ENCODE measurements at regions not wholly inside any gene's neighbourhood (a gene's known extent, or its start where the extent isn't known, plus 50 kb on each side); places are given as distances from the start of the nearest gene placed in this dataset.
"Not testable (repeated sequence)": the region's sequence is repeated elsewhere in the genome, so short reads cannot be mapped to it uniquely, and the experiment has no call there.

- DNase-seq (ENCODE audit: low read depth), result no peak
These were observed 454.2 kb downstream of the SETD4 start for GRCh38 chr21:35606146-35606545.

DNA sequence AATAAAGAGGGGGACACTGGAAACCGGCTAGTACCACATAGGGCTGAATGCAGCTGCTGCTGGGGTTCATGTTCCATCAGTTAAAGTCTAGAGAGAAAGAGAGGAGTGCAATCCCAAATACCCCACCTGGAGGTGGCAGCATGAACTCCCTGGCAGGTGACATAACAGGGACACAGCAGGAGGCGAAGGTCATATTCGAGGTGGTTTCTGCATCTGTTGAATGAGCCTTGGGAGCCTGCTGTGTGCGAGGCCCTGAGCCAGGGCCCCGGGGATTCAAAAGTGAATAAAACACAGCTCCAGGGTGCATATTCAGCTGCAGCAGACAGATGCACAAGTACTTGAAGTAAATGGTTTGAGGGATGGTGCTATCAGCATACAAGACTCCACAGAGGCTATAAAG is 456.8 kb downstream of the SETD4 start:
- no peak for DNase-seq (ENCODE audit: low read depth)

- no peak for DNase-seq (ENCODE audit: low read depth)
These were observed 457.4 kb downstream of the SETD4 start for GRCh38 chr21:35602811-35603362.

DNA sequence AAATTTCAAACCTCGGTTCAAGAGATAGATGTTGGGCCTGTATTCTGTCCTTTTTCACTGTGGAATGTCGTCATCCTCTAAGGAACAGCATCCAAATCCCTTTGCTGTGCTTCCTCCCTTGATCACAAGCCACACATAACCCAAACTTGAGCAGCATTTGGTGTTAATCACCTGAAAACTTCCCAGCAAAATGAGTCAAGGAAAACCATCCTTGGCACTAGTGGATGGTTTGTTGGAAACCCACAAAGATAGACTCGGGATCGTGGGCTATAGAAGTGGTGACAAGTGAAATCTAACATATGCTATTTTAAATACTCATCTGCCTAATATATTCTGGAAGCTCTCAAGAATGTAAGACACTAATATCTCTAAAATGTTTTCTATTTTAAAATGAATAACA is 459.1 kb downstream of the SETD4 start:
- no peak for DNase-seq (ENCODE audit: low read depth)

- no peak for DNase-seq (ENCODE audit: low read depth)
These were observed 461.2 kb downstream of the SETD4 start for GRCh38 chr21:35599164-35599563.

DNA sequence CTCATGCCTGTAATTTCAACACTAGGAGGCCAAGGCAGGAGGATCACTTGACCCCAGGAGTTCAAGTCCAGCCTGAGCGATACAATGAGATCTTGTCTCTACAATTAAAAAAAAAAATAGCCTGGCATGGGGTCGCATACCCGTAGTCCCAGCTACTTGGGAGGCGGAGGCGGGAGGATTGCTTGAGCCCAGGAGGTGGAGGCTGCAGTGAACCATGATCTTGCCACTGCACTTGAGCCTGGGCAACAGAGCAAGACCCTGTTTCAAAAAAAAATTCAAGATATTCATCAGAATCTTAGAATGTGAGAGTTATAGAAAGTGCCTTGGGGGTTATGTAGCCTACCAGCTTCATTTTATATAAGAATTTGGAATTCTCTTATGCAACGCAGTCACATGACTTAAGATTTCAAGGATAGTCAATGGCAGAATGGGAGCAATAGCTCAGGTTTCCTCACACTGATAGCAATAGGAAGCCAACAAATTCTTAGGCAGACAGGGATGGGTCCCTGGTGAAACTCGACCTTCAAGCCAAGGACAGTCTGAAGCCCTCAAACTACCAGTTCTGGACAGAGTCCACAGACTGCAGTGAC is 462.5 kb downstream of the SETD4 start:
- DNase-seq (ENCODE audit: low read depth), result no peak

DNA sequence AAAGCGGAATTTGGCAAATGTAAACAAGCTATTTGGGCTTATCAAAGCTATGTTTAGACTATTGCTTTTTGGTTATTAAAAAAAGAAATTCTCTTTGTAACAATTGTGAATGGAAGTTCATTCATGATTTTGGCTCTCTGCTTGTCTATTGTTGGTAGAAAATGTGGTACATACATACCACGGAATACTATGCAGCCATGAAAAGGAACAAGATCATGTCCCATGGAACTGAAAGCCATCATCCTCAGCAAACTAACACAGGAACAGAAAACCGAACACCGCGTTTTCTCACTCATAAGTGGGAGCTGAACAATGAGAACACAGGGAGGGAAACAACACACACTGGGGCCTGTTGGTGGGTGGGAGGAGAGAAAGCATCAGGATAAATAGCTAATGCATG is 465.4 kb downstream of the SETD4 start:
- DNase-seq (ENCODE audit: low read depth), result no peak

DNA sequence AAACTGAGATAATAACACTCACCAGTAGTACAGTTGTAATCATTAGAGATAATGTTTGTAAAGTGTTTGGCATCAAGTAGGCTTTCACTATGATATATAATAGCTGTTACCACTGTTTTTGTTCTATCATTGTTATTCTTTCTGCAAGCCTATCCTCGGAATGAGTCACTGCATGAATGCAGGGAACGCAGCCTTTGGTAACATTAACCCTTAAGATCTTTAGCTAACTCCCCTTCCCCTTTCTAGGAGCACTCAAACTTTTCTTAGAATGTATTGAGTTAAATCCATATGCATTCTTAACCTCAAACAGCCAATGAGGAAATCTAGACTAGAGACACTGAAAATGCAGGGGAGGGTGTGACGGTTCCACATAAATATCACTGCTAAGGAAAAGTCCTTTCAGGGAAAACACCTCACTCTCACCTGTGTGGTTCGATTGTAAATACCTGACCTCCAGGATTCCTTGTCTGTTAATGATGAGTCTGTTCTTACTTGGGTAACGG is 467.3 kb downstream of the SETD4 start:
- DNase-seq (ENCODE audit: low read depth), result peak; percentile 56

DNA sequence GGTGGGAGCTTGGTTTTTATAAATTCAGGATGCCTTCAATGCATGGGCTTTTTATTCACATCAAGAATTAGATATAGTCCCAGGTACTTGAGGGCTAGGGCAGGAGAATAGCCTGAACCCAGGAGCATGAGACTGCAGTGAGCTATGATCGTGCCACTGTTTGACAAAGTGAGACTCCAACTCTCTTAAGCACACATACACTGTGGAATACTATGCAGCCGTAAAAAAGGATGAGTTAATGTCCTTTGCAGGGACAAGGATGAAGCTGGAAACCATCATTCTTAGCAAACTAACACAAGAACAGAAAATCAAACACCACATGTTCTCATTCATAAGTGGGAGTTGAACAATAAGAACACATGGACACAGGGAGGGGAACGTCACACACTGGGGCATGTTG is 470.0 kb downstream of the SETD4 start:
- DNase-seq (ENCODE audit: low read depth), result not testable (repeated sequence)

GRCh38 chr21:35587841-35588380 is 472.4 kb downstream of the SETD4 start:
- DNase-seq (ENCODE audit: low read depth), result no peak

GRCh38 chr21:35586305-35586704 is 474.0 kb downstream of the SETD4 start:
- no peak for DNase-seq (ENCODE audit: low read depth)

GRCh38 chr21:35585878-35586277 is 474.4 kb downstream of the SETD4 start:
- no peak for DNase-seq (ENCODE audit: low read depth)

DNA sequence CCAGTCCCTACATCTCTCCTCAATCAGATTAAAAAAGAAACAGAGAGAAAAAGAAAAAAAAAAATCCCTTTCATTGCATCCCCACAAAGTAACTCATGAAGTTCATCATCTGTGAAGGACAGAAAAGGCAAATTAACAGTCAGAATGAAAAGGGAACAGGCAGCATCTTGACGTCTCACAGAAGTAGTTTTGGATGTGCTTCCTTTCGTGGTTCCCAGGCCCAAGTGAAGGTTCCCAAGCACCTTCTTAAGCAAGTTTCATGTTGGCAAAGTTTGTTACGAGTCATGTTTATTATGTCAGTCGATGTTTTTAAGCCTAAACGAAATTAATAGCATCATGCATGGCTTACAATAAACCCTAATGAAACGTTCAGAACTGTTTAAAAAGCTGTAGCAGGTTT is 475.2 kb downstream of the SETD4 start:
- DNase-seq (ENCODE audit: low read depth), result no peak

- no peak for DNase-seq (ENCODE audit: low read depth)
These were observed 476.6 kb downstream of the SETD4 start for GRCh38 chr21:35583566-35584216.

GRCh38 chr21:35582731-35583130 is 477.6 kb downstream of the SETD4 start:
- DNase-seq (ENCODE audit: low read depth), result no peak

DNA sequence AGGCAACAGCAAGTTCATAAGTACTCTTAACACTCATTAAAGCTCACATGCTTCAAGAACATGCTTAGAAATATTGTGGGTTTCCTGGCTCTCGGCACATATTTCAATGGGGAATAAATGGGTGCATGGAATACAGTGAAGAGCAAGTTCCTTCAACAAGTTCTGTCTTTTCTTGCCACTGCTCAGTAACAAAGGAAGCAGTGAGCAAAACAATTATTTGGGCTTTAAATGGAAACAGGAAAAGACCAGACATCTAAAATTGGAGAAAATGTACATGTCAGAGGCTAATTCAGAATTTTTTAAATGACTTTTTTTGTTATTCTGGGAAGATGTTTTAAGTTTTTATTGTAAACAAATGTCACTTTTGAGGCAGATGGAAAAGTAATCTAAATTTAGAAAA is 478.7 kb downstream of the SETD4 start:
- no peak for DNase-seq (ENCODE audit: low read depth)

GRCh38 chr21:35579520-35580293 is 480.6 kb downstream of the SETD4 start:
- DNase-seq (ENCODE audit: low read depth), result no peak

DNA sequence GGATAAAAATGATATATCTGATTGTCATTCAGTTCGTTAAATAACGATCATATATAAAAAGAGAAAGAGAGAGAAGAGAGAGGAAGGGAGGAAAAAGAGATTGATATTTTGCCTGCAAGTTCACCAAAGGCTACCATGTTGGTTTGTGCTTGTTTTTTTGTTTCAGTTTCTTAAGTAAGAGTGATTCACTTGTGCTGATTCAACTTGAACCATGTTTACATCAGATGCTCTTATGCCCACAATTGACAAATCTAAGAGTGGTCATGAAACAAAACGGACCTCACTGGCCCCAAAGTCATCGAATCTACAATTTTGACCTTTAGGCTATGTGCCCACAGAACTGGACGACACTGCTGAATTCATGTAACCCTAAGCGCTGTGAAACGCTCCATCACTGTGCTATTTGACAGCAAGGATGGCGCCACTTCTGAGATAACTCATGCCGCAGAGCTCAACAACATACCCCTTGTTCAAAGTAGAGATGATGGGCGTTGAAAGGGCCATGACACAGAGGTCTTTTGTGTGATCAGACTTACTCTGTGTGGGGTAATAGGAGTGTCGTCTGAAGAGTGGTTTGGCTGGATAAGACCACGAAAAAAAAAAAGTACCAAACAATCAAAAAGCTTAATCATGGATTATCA is 481.4 kb downstream of the SETD4 start:
- no peak for DNase-seq (ENCODE audit: low read depth)

- DNase-seq (ENCODE audit: low read depth), result peak; percentile 83
These were observed 482.0 kb downstream of the SETD4 start for GRCh38 chr21:35578347-35578782.

- peak; percentile 79 for DNase-seq (ENCODE audit: low read depth)
These were observed 484.9 kb downstream of the SETD4 start for GRCh38 chr21:35575280-35575915.

All from Daoy (cell line).